ENCODE measurements at regions not wholly inside any gene's neighbourhood (a gene's known extent, or its start where the extent isn't known, plus 50 kb on each side); places are given as distances from the start of the nearest gene placed in this dataset.
"Not testable (repeated sequence)": the region's sequence is repeated elsewhere in the genome, so short reads cannot be mapped to it uniquely, and the experiment has no call there.

DNA sequence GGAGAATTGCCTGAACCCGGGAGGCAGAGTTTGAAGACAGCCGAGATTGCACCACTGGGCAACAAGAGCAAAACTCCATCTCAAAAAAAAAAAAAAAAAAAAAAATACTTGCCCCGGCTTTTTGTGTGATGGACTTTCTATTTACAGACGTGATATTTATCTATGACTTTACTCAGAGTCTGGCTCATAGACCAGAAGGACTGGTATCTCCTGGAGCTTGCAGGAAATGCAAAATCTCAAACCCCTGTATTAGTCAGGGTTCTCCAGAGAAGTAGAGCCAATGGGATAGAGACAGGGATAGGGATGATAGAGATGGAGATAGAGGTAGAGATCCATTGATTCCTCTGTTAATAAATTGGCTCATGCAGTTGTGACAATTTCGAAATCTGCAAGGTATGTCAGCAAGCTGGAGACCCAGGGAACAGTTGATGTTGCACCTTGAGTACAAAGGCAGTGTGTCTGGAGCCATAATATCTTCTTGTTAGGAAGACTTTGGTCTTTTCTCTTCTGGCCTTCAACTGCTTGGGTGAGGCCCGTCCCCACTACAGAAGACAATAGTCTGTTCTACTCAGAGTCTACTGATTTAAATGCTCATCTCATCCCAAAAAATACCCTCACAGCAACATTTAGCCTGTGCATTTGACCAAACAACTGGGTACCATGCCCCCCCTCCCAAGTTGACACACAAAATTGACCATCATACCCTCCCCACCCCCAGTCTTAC is 195.4 kb upstream of the MSX2 start:
- DNase-seq = no peak

DNA sequence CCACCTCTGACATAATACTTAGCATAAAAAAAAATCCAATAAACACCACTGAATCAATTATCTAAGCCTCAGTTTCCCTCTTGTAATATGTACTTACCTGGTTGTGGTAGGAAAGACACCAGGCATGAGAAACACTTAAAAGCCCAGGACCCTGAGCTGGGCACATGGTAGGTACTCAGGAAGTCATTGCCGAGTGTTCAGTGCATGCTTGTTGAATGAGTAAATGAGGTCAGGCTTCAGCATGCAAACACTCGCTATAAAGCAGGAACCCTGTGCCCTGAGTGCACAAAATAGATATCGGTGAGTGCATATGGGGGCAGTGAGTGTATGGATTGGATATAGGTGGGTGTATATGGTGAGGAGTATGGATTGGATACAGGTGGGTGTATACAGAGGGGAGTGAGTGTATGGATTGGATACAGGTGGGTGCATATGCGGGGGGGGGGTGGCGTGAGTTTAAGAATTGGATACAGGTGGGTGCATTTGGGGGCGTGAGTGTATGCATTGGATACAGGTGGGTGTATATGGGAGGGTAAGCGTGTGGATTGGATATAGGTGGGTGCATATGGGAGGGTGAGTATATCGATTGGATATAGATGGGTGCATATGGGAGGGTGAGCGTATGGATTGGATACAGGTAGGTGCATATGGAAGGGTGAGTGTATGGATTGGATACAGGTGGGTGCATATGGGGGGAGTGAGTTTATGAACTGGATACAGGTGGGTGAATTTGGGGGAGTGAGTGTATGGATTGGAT is 194.3 kb upstream of the MSX2 start:
- no peak for DNase-seq

DNA sequence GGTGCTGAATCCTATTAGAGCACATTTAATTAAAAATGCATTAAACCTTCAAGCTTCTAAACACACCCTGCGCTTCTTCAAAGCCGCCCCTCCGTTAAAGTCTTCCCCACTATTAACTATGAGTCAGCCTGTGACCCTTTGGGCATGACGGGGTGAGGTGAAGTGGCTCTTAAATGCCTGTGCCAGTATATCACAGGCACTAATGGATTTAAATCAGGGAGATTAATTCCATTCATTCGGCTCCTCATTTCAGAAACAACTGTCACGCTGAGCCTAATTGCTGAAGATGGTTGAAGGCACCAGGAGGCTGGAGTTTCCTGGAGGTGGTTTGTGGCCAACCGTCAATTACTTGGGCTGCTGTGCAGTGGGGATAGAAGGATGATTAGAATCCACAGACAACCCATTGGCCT is 192.6 kb upstream of the MSX2 start:
- no peak for DNase-seq

- peak in 1 of 5 donors; percentile 32 for DNase-seq
Measured at GRCh38 chr5:174532455-174533453, 191.6 kb upstream of the MSX2 start.

- no peak for DNase-seq
Measured at GRCh38 chr5:174533751-174534241, 190.6 kb upstream of the MSX2 start.

DNA sequence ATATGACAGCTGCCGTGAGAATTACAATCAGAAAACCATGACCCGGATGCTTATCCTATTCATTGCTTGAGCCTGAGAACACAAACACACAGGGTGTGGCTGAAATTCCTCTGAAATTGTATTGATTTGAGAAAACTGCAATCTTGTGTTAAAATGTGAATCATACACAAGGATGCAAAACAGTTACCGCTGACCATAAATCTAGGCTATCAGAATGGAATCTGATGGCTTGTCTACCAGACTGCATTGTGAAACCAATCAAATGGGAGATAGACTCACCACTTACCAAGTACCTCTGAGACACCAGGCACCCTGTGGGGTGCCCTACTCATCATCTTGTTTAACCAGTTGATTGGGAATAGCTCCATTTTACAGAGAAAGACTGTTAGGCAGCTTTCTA is 188.7 kb upstream of the MSX2 start:
- DNase-seq = no peak

DNA sequence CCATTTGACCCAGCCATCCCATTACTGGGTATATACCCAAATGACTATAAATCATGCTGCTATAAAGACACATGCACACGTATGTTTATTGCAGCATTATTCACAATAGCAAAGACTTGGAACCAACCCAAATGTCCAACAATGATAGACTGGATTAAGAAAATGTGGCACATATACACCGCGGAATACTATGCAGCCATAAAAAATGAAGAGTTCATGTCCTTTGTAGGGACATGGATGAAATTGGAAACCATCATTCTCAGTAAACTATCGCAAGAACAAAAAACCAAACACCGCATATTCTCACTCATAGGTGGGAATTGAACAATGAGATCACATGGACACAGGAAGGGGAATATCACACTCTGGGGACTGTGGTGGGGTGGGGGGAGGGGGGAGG is 184.6 kb upstream of the MSX2 start:
- DNase-seq = not testable (repeated sequence)

- no peak for DNase-seq
Measured at GRCh38 chr5:174542037-174542436, 182.3 kb upstream of the MSX2 start.

- DNase-seq = no peak
Measured at GRCh38 chr5:174542471-174542870, 181.9 kb upstream of the MSX2 start.

- no peak for DNase-seq
Measured at GRCh38 chr5:174545926-174546325, 178.5 kb upstream of the MSX2 start.

GRCh38 chr5:174547814-174548213 is 176.6 kb upstream of the MSX2 start:
- no peak for DNase-seq

DNA sequence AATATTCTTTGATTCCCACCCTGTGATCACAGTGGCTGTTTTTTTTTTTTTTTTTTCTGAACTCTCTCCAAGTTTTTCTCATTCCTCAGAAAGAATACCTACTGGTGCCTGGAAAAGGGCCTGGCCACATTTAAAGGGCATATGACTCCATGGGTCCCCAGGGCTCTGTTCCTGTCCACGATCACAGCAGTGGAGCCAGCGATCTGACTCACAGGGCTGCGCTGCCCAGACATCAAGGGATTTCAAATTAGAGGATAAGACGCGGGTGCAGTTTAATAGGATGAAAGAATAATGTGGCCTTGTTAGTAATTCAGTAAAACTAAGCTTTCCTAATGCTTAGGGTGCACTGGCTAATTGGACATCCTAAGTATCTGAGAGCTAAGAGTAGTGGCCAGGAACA is 175.1 kb upstream of the MSX2 start:
- DNase-seq = no peak

DNA sequence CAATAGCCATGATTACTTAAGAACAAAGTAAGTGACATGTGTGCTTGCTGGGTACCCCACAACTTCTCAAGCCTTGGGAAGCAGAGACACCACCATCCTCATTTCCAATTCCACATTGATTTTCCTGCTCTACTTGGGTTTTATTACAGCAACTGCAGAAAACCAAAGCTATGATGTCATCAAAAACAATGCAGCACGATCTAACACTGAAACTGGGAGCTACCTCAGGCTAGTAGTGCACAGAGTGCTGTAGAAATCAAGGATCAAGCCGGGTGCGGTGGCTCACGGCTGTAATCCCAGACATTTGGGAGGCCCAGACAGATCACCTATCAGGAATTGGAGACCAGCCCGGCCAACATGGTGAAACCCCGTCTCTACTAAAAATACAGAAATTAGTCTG is 174.4 kb upstream of the MSX2 start:
- no peak for DNase-seq

DNA sequence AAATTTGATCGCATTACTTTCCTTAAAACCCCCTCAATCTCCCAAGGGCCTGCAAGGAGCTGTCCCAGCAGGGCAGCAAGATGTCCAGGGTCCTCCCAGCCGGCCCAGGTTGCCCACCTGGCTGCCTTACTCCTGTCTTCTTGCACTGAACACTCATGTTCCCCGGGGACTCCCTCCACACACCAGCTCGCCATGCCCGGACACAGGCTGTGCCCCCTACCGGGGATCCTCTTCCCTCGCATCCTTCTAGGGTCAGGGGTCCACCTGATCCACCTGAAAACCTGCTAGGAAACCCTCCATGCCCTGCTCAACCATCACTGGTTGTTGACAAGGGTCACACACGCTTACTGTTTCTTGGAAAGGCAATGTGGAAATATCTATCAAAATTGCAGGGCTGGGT is 172.0 kb upstream of the MSX2 start:
- no peak for DNase-seq

- no peak for DNase-seq
Measured at GRCh38 chr5:174553556-174553955, 170.8 kb upstream of the MSX2 start.

GRCh38 chr5:174555726-174556125 is 168.7 kb upstream of the MSX2 start:
- DNase-seq = no peak

GRCh38 chr5:174556756-174557155 is 167.6 kb upstream of the MSX2 start:
- no peak for DNase-seq

DNA sequence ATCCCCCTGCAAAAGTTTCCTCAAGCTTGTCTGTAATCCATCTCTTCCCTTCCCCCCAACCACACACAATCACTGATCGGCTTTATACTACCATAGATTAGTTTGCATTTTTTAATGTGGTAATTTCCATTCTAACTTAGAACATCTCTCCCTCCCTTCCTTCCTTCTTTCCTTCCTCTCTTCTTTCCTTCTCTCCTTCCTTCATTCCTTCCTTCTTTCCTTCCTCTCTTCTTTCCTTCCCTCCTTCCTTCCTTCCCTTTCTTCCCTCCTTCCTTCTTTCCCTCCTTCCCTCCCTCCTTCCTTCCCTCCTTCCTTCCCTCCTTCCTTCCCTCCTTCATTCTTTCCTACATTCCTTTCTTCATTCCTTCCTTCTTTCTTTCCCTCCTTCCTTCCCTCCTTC is 166.2 kb upstream of the MSX2 start:
- DNase-seq = no peak

- no peak for DNase-seq
Measured at GRCh38 chr5:174559141-174559540, 165.2 kb upstream of the MSX2 start.

GRCh38 chr5:174559566-174560090 is 164.8 kb upstream of the MSX2 start:
- no peak for DNase-seq

- no peak for DNase-seq
Measured at GRCh38 chr5:174560861-174561260, 163.5 kb upstream of the MSX2 start.

- DNase-seq = not testable (repeated sequence)
Measured at GRCh38 chr5:174563040-174563439, 161.3 kb upstream of the MSX2 start.

- DNase-seq = no peak
Measured at GRCh38 chr5:174563899-174564298, 160.5 kb upstream of the MSX2 start.
